AG04450 (cell line): ENCODE measurements at regions not wholly inside any gene's neighbourhood (a gene's known extent, or its start where the extent isn't known, plus 50 kb on each side); places are given as distances from the start of the nearest gene placed in this dataset.
"Not testable (repeated sequence)": the region's sequence is repeated elsewhere in the genome, so short reads cannot be mapped to it uniquely, and the experiment has no call there.

Experiments
- CTCF ChIA-PET: fragments of 300-600, 350-600 bp; formaldehyde crosslinking; extraction: SDS; loops from one replicate; lab custom pipeline; 2022; ENCODE audit warnings: antibody characterized with exemption, inconsistent platforms; lab: Charles Lee
- POLR2A ChIA-PET: fragments of 350-600 bp; formaldehyde crosslinking; extraction: SDS; loops from one replicate; lab custom pipeline; 2021; ENCODE audit warnings: antibody characterized with exemption, inconsistent platforms; lab: Yijun Ruan, JAX
- DNase-seq: peaks from one replicate; pipeline ENCODE4 v3.0.0-alpha.2; 2011; ENCODE audit warnings: low read depth, low spot score
- H3K27ac ChIP-seq: one replicate; pipeline ENCODE4 v1.5.1; 2012; ENCODE audit warnings: low read depth, low read length, control low read depth
- H3K27me3 ChIP-seq: one replicate; pipeline ENCODE4 v1.6.0; 2012; ENCODE audit warnings: low read length; ENCODE audit not compliant: control insufficient read depth, insufficient read depth
- H3K4me3 ChIP-seq: 2 replicates; pipeline ENCODE4 v1.5.1; 2011; ENCODE audit warnings: mild to moderate bottlenecking, low read depth, low read length, control low read depth
- H3K9me3 ChIP-seq: 2 replicates; pipeline ENCODE4 v1.5.1; 2012; ENCODE audit warnings: low read length; ENCODE audit not compliant: control insufficient read depth, insufficient read depth

DNA sequence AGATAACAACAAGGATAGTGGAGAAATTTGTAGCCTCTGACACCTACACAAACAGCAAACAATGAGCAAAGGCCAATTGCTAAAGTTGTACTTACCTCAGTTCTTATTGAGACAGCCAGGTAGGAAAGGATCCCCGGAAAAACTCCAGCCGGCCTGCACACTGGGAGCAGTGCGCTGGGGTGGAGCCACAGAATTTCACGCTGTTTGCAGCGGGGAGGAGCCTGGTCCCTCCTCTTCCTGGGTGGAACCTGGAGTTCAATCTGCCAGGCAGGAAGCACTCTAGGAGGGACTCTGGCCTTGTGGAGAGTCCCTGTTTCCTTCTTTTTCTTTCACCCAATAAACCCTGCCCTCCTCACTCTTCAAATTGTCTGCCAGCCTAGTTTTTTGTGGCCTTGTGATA is 382.6 kb upstream of the TGIF2LX start:
- H3K4me3 ChIP-seq, H3K27ac ChIP-seq, H3K9me3 ChIP-seq, CTCF ChIA-PET, H3K27me3 ChIP-seq, POLR2A ChIA-PET, DNase-seq: not testable (repeated sequence)

DNA sequence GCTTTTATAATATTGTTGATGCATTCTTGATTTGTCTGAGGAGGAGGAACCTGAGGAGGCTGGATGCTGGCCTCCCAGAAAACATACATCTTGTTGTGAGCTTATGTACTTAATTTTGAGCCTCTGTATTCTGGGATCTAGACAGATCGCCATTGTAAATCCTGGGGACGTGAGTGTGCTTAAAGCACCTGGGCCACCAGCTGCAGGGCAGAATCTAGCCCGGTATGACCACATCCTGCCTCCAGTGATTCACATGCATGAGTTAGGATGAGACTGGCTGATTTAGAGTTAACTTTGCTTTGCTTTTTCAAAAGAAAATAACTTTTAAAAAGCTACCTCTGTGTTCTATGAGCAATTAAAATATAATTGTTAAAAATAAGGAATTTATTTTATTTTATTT is 364.6 kb upstream of the TGIF2LX start:
- H3K27me3 ChIP-seq, H3K4me3 ChIP-seq, H3K9me3 ChIP-seq, CTCF ChIA-PET, DNase-seq, H3K27ac ChIP-seq, POLR2A ChIA-PET: not testable (repeated sequence)

DNA sequence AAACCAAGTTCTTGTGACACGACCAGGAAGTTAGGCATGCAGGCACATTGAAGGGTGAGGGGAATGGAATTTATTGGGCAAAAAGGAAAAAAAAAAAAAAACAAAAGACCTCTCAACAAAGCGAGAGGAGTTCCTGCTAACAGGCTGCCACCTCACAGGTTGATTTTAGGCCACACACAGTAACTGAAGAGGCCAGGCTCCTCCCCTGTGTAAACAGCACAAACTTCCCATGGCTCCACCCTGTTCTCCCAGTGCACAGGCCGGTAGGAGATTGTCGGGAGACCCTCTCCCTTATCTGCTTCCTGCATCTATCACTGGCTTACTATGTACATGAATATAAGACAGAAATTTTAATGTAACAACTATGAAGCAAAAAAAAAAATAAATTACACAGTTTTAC is 359.6 kb upstream of the TGIF2LX start:
- H3K4me3 ChIP-seq, H3K27ac ChIP-seq, POLR2A ChIA-PET, H3K27me3 ChIP-seq, DNase-seq, H3K9me3 ChIP-seq, CTCF ChIA-PET: not testable (repeated sequence)

DNA sequence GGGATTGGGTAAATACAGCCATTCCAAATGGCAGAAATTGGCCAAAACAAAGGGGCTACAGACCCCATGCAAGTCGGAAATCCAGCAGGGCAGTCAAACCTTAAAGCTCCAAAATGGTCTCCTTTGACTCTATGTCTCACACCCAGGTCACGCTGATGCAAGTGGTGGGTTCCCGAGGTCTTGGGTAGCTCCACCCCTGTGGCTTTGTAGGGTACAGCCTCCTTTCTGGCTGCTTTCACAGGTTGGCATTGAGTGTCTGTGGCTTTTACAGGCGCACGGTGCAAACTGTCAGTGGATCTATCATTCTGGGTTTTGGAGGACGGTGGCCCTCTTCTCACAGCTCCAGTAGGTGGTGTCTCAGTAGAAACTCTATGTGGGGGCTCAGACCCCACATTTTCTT is 358.6 kb upstream of the TGIF2LX start:
- H3K27me3 ChIP-seq, H3K4me3 ChIP-seq, CTCF ChIA-PET, H3K9me3 ChIP-seq, POLR2A ChIA-PET, DNase-seq, H3K27ac ChIP-seq: not testable (repeated sequence)

DNA sequence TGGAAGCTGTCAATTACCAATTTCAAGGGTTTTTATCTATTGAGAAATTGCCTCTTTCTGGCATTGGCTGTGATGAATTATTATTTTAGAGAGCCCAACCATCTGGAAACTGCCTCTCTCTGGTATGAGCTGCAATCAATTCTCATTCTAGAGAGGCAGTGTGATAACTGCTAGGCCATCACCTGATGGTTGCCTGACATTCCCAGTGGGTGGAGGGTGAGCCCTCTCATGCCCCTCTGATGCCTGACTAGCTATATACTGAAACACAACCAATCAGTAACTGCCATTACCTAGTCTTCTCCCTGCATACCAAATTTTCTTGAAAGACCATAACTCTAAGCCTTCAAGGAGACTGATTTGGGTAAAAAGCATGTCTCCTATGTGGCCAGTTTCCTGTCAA is 353.9 kb upstream of the TGIF2LX start:
- POLR2A ChIA-PET, DNase-seq, H3K27me3 ChIP-seq, H3K4me3 ChIP-seq, H3K27ac ChIP-seq, CTCF ChIA-PET, H3K9me3 ChIP-seq: not testable (repeated sequence)

DNA sequence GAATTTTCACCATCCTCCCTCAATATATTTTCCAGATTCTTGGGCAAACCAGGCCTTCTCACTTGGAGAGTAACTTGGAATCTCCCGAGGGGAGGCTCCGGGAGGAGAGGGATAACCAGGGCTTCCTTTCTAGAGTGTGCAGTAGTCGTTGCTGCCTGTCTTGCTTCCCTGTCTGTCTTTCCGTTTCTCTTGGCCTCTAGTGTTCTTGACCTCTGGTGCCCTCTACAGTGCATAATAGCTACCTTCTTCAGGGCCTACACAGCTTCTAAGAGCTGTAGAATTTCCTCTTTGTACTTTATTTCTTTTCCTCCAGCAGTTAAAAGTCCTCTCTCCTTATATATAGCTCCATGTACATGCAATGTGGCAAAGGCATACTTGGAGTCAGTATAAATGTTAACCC is 339.8 kb upstream of the TGIF2LX start:
- POLR2A ChIA-PET, H3K4me3 ChIP-seq, DNase-seq, H3K27ac ChIP-seq, H3K27me3 ChIP-seq, H3K9me3 ChIP-seq, CTCF ChIA-PET: not testable (repeated sequence)

DNA sequence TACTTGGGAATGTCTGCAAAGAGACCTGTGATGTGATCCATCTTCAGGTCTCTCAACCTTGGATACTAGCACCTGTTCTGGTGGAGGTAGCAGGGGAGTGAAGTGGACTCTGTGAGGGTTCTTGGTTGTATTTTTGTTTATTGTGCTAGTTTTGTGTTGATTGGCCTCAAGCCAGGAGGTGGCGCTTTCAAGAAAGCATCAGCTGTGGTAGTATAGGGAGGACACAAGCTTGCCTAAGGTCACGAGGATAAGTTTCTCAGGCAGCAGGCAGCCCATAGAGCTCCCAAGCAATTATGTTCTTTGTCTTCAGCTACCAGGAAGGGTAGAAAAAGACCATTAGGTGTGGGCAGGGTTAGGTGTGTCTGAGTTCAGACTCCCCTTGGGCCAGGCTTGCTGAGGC is 289.9 kb upstream of the TGIF2LX start:
- POLR2A ChIA-PET, H3K27ac ChIP-seq, DNase-seq, CTCF ChIA-PET, H3K27me3 ChIP-seq, H3K9me3 ChIP-seq, H3K4me3 ChIP-seq: not testable (repeated sequence)

DNA sequence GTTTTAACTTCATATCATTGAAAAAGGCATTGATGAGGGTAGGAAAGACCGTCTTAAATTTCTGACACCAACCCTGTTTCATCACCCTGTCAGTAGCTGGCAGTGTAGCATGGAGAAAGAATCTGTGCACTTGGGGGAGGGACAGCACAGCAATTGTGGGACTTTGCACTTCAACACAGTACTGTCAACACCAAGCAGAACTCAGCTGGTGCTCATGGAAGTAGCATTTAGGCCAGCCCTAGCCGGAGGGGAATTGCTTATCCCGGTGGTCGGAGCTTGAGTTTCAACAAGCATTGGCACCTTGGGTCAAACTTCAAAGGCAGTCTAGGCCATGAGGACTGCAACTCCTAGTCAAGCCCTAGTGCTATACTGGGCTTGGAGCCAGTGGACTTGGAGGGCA is 285.8 kb upstream of the TGIF2LX start:
- H3K27me3 ChIP-seq, H3K9me3 ChIP-seq, CTCF ChIA-PET, DNase-seq, H3K4me3 ChIP-seq, POLR2A ChIA-PET, H3K27ac ChIP-seq: not testable (repeated sequence)

DNA sequence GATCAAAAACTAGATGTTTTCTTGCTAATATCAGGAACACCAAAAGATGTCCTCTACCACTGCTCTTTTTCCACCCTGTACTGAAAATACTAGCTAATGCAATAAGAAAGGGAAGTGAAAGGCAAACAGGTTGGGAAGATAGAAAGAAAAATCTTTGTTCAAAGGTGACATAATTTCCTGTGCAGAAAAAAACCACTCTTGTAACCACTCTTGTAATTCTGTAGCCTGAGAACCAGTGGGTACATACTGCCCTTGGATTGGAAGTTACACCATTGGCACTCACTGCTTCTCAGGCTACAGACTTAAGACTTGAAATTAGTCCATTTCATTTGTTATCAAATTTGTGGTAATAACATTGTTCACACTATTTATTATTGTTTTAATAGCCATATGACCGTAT is 263.0 kb upstream of the TGIF2LX start:
- H3K27me3 ChIP-seq, DNase-seq, CTCF ChIA-PET, H3K4me3 ChIP-seq, POLR2A ChIA-PET, H3K27ac ChIP-seq, H3K9me3 ChIP-seq: not testable (repeated sequence)

DNA sequence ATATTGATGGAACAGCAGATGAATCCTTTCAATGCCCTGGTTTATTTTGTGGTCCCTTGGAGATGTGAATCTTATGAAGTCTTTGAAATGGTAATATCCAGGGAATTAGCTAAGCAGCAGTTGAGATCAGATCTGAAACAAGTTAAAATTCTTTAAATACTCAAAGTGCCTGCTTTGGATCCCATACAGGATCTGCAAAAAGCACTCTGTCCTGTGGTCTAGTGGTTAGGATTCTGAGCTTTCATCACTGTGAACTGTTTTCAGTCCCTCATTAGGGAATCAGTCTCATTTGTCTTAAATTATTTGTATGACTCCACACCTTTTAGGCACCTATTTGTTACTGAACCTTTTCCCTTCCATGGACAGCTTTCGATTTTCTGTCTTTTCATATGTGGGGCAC is 215.2 kb upstream of the TGIF2LX start:
- H3K27ac ChIP-seq, H3K4me3 ChIP-seq, H3K27me3 ChIP-seq, CTCF ChIA-PET, DNase-seq, H3K9me3 ChIP-seq, POLR2A ChIA-PET: not testable (repeated sequence)

DNA sequence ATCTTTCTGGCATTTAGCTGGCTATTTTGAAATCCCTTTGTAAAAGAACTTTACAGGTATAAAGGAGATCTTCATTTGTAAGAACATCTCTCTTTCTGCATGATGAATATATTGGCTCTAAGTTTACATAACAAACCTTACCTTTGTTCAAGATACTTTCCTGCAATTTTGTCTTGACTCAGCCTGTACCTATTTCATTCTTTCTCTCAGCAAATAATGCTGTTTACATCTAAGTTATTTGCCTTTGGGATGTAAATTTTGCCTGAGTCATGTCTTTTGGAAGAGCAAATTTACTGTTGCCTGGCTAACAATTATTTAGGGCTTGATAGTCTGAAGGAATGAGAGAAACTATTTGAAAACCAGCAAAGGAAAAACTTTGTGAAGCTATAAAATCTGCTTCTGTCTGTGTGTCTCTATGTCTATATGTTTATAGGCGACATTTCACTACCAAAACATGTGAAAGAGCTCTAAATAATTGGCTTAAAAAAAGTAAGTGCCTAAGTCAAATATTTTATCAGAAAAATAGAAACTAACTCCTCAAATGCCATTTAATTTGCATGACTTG is 214.3 kb upstream of the TGIF2LX start:
- H3K9me3 ChIP-seq, POLR2A ChIA-PET, H3K27ac ChIP-seq, CTCF ChIA-PET, H3K4me3 ChIP-seq, H3K27me3 ChIP-seq, DNase-seq: not testable (repeated sequence)

DNA sequence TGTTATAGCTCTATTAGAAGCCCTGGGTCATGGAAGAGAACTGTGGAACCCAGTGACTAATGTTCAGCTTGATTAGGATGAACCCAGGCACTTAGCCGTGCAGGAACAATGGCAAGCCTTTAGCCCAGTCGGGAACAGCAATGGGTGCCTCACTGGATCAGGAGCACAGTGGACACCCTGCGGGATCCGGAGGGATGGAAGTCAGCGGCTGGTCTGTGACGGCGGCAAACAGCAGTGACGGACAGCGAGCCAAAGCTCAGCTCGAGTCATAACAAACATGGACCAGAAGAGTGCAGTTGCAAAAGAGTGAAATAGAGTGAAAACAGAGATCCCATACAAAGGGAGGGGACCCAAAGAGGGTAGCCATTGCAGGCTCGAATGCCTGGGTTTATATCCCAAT is 187.3 kb upstream of the TGIF2LX start:
- H3K27ac ChIP-seq, CTCF ChIA-PET, DNase-seq, H3K4me3 ChIP-seq, H3K27me3 ChIP-seq, H3K9me3 ChIP-seq, POLR2A ChIA-PET: not testable (repeated sequence)

DNA sequence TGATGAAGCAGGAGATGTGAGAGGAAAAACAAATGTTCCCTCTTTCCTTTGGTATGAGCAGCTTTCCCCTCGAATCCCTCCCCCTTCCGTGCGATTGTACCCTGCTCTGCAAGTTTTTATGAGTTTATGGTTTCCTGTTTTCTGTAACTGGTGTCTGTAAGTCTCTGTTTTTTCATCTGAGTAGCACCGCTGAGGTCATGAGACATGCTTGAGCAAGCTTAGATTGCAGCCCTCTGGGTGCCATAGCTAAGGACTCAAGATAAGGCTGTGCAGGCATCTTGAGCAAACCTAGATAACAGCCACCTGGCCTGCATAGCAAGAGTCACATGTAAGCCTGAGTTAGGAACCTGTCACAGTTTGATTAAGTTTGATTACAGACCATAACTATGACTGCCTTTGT is 165.2 kb upstream of the TGIF2LX start:
- H3K27ac ChIP-seq, H3K4me3 ChIP-seq, POLR2A ChIA-PET, H3K9me3 ChIP-seq, DNase-seq, CTCF ChIA-PET, H3K27me3 ChIP-seq: not testable (repeated sequence)
